ENCODE measurements at regions not wholly inside any gene's neighbourhood (a gene's known extent, or its start where the extent isn't known, plus 50 kb on each side); places are given as distances from the start of the nearest gene placed in this dataset.
A peak's percentile ranks its signal among the peaks of the same experiment; 100 is the strongest.

DNA sequence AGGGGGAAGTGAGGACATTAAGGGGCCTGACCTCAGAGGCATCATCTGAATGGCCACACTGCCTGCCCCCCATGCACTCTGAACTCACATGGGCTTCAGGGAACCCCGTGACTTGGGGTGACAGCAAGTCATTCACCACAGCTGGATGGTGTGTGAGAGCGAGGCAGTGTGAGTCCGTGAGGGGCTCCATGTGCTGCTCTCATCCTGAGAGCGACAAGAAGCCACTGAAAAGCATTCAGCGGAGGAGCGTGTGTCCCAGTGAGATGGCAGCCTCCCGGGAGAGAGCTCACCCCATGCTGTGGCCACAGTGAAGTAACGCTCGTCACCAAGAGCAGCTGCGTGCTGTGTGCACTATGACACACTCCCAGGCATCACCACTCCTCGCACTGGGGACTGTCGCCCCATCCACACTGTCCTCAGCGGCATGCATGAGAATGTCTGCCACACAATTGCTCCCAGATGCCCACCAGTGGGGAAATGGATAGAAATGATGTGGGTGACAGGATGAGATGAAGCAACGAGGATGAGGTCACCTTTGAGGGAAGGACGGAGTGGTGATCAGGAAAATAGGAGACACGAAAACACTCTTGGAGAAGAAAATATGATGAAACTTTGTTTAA is 213.0 kb upstream of the RAB6C start:
- no peak for DNase-seq (ENCODE audit: low read depth in 4 of 4, low spot score in 3 of 4)

DNA sequence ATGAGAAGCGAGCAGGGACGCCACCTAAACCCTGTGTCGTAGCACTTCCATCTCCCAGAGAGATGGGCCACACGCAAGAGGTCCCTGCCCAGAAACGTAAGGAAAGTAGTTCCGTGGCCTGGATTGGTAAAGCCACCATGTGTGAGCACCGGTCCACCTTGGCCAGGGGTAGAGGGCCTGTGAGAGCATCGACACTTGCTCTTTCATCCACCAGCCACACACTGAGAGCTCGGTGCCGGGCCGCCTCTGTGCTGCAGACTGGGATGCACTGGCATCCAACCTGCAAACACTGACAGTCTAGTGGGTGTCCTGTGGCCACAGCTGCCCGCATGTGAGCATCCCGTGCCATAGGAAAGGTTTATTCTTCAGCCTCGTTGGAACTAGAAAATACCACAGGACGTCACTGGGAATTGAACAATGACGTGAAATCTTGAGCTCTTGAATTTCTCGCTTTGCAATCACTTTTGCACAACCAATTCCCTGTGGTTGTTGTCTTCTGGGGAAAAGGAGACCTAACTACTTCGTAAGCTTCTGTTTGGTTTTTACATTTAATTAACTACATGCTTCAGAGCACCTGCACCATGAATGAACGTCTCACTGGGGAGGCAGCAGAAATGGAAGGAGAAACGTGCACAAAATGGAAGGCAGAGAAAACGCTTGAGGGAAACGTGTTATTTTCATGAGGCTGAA is 212.0 kb upstream of the RAB6C start:
- DNase-seq (ENCODE audit: low read depth in 4 of 4, low spot score in 3 of 4): no peak

DNA sequence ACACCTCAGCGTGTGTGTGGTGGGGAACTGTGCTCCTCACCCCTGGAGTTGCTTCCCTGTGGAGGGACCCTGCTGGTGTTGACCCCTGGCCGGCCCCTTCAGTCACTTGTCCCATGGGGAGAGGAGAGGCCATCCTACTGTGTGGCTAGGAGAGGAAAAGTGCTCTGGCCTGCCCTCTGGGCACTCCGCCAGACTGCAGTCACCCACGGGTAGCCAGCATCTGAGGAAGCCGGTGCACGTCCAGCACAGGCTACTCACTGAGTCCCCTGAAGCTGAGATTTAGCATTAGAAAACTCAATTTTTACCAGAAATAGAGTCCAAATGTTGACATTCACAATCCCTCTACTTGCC is 211.5 kb upstream of the RAB6C start:
- DNase-seq (ENCODE audit: low read depth in 4 of 4, low spot score in 3 of 4): no peak

DNA sequence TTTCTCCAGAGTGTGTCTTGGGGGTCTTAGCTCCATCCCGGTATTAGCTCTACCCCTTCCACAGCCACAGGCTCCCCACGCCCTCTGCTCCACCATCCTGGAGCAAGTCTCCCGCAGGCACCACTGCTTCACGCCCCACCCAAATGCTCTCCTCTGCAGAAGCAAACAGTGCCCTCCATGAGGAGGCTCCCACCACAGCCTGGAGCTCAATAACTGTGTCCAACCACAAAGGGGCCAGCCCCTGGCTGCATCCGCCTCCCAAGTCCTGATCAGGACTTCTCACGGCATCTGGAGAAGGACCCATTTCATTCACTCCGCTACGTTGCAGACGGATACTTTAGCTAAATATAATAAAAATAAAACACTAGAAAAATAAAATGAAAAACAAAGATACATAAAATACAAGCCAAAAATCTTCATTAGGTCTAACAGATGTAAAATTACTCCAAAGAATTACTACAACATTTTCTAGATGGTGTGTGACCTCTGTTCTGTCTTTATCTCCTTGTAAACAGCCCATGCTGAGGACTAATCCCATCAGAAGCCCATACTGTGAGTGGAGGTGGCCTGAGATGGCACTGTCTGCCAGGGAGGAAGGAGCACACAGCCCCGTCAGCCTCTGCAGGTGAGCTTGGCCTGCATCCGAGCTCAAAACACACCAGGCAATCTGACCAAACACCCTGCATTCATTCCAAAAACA is 210.8 kb upstream of the RAB6C start:
- no peak for DNase-seq (ENCODE audit: low read depth in 4 of 4, low spot score in 3 of 4)

DNA sequence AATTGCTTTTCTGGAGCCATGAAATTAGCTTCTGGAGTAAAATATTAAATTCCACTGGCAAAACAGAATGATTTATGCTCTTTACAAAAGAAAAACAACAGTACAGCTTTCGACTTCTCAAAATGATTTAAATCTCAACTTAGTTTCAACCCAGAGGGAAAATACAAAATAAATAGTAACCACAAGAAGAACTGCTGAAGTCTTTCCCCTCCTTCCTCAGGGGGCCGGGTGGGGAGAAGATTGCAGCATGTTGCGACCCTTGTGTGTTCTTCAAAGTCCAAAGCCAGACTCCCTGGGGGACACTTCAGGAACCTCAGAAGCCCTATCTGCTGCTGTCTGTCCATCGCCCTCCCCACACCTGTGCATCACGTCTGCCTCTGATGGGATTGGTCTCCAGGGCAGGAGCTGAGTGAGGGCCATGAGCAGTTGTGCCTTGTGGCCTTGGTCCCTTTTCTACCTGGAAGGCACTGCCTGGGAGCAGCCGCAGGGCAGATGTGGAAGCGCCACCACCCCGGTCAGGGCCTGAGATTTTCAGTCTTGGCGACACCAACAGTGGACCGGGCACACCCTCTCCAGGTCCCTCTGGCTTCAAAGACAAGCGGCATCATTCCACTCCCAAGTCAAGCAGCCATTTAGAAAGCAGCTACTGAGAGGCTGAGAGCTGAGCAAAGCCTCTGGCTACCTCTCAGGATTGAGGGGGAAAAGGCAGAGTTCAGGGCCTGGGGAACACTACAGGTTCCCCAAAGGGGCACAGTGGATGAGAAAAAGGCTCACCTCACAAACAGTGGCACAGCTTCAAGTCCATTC is 210.1 kb upstream of the RAB6C start:
- DNase-seq (ENCODE audit: low read depth in 4 of 4, low spot score in 3 of 4): no peak

DNA sequence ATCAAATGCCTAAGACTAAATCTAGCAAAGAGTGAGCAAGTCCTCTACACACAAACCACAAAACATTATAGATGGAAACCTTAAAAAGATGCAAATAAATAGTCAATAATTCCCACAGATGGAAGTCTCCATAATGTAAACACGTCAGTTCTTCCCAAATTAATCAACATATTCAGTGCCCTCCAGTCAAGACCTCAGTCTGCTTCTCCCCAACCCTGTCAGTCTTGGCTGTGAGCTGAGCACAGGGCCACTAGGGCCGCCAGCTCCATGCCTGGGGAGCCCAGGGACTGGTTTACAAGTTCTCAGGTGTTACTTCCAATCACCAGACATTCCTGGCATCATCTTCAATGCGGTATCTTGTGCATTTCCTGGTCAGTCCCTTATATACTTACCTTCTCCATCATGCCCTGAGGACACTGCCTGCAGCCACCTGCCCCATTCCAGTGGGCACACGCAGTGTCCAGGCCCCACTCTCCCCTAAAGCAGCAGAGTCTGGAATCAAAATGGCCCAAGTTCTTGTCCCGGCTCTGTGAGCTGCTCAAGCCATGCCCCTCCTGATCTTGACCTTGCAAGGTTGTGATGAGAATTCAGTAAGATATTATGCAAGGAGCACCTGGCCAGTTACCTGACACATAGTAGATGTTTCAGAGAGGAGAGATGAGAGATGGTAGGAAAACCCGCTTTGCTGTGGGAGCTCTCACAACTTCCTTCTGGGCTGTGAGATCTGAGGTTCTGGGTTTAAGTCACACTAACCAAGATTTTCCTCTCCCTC is 207.9 kb upstream of the RAB6C start:
- DNase-seq (ENCODE audit: low read depth in 4 of 4, low spot score in 3 of 4): no peak

DNA sequence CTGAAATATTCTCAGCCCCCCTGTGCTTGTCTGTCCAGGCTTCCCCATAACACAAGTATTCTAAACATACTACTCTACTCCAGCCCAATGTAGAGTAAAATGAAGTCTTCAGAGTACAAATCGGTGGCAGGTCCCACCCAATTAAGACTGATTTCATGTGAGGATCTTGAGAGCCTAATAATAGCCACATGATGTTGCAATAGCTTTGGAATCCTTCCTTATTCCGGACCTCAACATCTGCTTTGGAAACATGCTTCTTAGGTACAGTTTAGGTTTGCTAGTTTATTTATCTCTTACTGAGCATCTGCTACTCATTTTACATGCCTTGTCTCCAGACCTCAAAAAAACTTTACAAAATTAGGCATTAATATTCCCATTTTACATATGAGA is 207.3 kb upstream of the RAB6C start:
- DNase-seq (ENCODE audit: low read depth in 4 of 4, low spot score in 3 of 4): no peak

DNA sequence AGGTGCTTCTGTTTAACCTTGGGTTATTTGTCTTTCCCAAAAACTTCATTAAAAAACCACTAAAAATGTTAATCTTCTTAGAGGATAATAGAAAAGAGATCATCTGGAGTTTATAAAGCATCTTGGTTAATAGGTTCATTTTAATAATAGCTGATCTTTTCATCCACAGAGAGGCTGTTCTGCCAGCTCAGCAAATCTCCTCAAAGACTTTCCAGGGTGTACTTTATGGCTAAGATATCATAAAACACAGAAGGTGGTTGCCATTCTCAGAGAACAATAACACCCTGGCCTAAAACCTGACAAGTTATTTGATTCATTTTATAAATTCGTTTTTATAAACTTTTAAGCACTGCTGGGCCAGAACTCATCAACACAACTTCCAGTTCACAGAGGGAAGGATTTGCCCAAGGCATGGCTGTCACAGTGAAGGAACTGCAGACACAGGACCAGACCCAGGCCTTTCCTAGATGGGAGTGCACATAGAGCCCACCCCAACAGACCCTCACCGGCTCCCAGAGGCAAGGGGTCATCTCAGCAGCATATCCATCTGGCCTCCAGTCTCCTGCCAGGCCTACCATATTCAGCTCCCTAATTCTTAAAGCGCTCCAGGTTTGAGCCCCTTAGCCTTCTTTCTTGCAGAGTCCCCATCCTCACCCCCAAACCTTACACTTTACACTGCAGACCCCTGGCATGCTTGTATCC is 203.4 kb upstream of the RAB6C start:
- DNase-seq (ENCODE audit: low read depth in 4 of 4, low spot score in 3 of 4): no peak

DNA sequence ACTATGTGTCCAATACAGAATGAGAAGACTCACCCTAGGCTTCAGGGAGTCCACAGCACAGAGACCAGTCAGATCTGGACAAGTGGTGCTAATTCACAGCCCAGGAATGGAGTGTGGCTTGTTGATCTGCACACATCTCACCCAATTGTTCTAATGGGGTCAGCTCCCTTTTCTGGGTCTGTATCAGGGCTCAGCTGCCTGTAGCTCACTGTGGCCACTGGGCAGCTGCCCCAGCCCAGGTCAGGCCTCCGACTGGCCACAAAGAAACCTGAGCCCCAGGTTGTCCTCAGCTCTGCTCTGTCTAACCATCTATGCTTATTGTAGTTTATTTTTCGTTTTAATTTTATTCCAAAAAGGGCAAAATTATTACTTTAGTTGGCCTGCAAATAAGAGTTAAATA is 202.3 kb upstream of the RAB6C start:
- DNase-seq (ENCODE audit: low read depth in 4 of 4, low spot score in 3 of 4): no peak

DNA sequence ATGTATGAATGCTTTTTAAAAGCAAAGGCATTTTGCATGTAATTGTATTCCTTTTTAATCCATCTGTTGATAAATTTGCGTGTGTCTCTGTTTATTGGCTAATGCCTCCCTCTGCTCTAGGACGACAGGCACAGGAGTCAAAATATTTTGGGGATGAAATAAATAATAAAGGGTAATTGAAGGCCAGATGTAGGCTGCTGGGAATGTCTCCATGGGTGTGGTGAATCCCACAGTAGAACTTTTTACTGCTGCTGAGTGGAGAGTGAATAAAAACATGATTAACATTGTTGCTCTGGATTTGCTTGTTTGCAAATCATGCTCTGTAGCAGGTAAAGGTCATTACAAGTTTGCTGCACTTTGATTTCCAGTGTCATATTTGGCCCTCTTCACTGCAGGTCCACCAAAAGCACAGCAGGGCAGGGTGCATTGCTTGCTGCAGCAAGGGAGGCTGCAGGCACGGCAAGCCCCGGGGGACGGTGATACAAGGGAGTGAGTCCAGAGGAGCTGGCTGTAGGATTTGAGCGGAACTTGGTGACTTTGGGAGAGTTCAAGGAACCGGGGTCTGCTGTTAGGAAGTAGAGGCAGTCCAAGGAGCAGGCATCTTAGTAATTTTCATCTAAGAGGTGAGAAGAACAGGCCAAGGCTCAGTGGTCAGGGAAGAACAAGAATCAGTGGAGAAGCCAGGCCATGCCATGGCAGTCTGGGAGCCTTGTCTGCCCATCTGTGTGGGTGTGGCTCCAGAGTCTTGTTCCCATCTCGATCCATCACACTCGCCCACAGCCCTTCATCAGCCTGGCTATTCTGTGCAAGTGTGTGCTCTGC is 201.5 kb upstream of the RAB6C start:
- no peak for DNase-seq (ENCODE audit: low read depth in 4 of 4, low spot score in 3 of 4)

DNA sequence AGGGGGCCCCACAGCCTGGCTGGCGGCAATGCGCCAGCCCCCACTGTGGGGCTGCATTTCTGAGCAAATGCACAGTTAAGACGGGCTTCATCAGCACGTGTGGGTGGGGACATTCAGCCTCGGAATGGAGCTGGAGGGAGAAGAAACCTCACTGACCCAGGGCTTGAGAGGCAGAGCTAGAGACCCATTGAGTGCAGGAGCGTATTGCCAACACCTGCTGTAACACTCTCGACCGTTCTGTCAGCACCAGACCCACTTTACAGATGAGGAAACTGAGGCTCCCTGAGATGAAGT is 200.9 kb upstream of the RAB6C start:
- DNase-seq (ENCODE audit: low read depth in 4 of 4, low spot score in 3 of 4): no peak

DNA sequence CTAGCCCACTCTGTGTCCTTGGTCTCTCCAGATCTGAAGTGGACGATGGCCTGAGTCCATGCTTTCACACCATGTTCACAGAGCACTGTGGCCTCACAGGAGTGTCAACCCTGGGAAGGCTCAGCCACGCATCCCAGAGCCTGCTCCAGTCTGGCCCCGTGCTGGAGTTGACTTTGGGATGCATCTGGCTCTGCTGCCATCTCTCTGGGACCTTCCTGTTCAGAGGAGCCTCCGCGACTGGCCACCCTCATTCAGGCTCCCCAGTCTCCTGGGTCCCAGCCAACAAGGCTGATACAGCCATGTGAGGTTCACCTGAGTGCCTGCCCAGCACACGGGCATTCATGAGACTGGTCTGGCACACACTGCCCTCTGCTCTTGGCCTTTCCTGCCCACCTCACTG is 199.7 kb upstream of the RAB6C start:
- no peak for DNase-seq (ENCODE audit: low read depth in 4 of 4, low spot score in 3 of 4)

DNA sequence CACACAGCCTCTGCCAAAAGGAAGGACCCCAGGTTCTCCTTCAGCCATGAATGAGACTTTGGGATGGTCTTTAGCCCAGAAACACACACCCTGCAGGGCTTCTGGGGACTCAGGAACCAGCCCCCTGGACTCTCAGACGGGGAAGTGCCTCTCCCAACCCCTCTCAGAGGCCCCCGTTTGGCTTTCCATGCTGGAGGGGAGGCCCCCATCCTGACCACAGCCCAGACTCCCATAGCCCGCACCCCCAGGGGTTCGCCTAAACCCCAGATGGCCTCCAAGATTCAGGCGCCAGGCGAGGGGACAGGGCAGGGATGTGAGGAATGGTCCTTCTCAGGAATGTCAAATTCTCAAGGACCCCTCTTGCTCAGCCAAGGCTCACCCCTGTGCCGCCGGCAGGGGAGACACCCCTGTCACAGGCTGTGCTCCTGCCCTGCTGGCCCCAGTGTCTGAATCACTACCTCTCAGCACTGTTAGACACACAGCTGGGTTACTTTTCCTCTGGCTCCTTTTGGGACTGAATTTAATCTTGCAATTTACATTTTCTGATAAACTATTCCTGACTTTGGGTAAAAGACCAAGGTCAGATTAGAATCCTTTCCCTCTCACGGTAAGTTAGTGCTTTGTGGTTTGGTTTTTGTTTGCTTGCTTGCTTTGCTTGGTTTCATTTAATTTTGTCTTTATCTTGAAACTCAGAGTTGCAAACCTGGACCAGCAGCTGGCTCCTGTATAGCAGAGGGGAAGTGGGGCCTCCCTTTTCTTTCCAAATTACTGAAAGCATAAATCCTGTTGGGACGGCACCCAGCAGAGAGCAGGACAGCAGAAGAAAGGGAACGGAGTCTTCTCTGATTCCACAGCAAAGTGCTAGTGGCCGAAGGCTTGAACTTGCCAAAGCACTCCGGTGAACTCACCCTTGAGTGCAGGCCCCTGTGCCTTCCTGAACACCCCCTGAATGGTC is 198.9 kb upstream of the RAB6C start:
- DNase-seq (ENCODE audit: low read depth in 4 of 4, low spot score in 3 of 4): peak in 1 of 4 donors; percentile 53

DNA sequence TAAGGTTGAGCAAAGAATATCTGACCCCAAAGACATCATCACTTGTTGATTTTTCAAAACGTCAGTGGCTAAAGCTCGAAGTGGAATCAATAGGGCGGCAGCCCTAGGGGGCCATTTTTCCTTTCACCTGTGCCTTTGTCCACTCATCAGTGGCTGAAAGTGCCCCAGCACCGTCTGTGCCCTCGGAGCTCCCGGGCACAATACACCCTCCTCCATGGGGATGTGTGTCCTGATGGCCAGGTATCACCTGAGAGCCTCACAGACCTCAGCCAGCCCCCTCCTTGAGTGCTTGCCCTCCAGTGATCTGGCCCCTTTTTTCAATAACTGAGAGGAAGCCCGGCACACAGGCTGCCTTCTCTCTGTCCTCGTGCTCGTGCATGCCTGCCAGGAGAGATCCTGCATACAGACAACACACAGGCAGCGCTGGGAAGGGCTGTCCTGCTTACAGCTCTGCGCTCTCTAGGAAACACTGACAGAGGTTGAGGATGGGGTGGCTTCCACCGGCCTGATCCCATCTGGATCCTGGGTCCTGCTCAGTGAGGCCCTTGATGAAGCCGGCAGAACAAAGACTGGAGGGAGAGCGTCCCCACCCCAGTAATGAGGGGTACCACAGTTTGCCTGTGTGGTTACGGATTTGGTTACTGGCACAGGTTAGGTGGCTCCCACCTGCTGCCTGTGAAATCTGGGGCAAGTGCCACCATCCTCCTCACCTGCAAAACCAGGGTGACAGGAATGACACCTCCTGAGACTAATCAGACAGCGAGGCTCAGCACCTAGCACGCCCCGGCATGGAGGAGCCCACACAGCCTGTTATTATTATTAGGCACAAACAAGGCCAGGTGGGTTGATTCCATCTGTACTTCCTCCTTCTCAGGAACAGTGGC is 197.5 kb upstream of the RAB6C start:
- DNase-seq (ENCODE audit: low read depth in 4 of 4, low spot score in 3 of 4): no peak

DNA sequence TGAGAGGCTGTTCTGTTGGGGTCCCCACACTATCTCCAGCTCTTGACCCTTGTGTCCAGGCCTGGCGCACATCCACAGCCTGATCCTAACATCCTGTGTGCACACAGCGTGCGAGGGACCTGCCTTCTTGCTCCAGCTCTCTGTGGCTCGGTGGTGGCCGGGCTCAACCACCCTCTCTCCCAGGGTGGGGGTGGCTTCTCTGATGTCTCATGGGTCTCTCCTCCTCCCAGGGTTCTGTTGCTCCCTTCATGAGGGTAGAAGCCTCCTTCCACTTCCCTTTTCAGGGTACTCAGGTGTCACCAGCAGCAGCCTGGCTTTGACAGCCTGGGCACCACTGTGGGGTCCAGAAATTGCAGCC is 196.9 kb upstream of the RAB6C start:
- no peak for DNase-seq (ENCODE audit: low read depth in 4 of 4, low spot score in 3 of 4)

DNA sequence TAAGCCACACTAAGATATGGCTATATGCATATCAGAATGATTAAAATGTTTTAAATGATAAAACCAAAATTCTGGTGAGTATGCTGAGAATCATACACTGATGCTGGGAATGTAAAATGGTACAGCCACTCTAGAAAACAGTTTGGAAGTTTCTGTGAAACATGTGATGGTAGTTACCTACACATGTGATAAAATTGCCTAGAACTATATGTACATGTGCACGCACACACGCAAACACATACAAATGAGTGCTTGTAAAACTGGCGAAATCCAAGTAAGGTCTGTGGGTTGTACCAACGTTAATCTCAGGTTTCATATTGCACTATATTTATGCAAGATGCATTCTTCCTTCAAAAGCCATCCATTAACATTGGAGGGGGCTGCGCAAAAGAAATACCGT is 195.0 kb upstream of the RAB6C start:
- DNase-seq (ENCODE audit: low read depth in 4 of 4, low spot score in 3 of 4): no peak

DNA sequence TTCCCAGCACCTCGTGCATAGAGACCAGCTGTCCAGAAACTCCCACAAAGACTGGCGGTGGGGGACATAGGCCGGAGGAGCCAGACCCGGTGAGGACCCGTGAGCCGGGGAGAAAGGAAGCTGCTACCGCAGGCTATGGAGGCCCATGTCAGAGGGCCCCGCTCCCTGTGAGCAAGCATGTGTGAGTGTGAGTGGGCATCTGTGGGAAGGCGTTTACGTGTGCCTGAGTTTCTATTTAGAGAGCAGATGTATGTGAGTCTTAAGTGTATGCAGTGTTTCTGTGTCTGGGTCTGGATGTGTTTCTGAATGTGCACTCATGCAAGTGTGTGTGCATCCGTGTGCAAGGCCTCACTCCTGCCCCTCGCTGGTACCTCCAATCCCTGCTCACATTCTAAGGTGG is 187.8 kb upstream of the RAB6C start:
- DNase-seq (ENCODE audit: low read depth in 4 of 4, low spot score in 3 of 4): no peak
